ENCODE measurements at regions not wholly inside any gene's neighbourhood (a gene's known extent, or its start where the extent isn't known, plus 50 kb on each side); places are given as distances from the start of the nearest gene placed in this dataset.
"Not testable (repeated sequence)": the region's sequence is repeated elsewhere in the genome, so short reads cannot be mapped to it uniquely, and the experiment has no call there.

GRCh38 chr21:38041493-38041892 lies 125.2 kb upstream of the KCNJ6 start:
- DNase-seq (ENCODE audit: low read depth): no peak

GRCh38 chr21:38042246-38042645 lies 126.0 kb upstream of the KCNJ6 start:
- DNase-seq (ENCODE audit: low read depth): no peak

DNA sequence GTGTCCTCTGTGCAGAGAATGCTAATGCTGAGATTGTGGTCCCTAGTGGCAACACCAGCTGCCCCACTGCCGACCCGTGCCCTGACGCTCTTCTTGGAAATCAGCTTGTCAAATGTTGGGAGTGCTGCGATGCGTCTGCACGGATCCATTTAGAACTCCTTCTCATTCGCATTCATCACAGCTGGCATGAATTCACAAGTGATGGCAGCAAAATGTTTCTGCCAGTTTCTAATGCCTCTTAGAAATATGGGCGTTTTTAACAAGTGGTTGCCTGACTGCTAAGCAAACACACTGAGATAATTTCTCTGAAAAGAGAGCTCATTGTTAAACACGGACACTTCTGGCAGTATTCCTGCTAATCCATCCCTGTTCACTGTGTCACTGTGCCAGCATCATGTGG lies 131.9 kb upstream of the KCNJ6 start:
- DNase-seq (ENCODE audit: low read depth): no peak

GRCh38 chr21:38054334-38054733 lies 138.1 kb upstream of the KCNJ6 start:
- DNase-seq (ENCODE audit: low read depth): no peak

GRCh38 chr21:38056481-38056880 lies 140.2 kb upstream of the KCNJ6 start:
- no peak for DNase-seq (ENCODE audit: low read depth)

DNA sequence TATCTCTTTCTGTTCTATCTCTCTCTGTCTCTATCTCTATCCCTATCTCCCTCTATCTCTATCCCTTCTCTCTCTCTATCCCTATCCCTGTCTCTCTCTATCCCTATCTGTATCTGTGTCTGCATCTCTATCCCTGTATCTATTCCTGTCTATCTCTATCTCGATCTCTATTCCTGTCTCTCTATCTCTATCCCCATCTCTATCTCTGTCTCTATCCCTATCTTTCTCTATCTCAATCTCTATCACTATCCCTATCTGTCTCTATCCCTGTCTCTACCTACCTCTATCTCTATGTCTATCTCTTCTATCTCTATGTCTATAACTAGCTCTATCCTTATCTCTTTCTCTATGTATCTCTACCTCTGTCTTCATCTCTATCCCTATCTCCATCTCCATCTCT lies 141.4 kb upstream of the KCNJ6 start:
- DNase-seq (ENCODE audit: low read depth): no peak

DNA sequence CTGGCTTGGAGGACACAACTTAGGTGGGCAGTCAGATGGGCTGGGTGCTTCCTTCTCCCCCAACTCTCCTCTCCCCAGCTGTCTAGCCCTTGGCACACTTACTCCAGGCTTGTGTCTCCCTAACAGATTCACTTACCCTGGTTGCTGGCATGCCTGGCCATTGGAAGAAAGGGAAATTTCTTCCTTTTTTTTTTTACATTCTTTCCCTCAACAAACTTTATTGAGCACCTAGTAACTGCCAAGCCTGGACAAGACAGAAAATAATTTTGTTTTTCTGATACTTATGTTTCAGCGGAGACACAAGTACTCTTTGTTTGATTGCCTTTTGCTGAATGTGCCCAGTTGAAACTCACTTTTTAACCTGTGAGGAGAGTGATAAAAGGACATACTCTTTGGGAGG lies 144.3 kb upstream of the KCNJ6 start:
- no peak for DNase-seq (ENCODE audit: low read depth)

DNA sequence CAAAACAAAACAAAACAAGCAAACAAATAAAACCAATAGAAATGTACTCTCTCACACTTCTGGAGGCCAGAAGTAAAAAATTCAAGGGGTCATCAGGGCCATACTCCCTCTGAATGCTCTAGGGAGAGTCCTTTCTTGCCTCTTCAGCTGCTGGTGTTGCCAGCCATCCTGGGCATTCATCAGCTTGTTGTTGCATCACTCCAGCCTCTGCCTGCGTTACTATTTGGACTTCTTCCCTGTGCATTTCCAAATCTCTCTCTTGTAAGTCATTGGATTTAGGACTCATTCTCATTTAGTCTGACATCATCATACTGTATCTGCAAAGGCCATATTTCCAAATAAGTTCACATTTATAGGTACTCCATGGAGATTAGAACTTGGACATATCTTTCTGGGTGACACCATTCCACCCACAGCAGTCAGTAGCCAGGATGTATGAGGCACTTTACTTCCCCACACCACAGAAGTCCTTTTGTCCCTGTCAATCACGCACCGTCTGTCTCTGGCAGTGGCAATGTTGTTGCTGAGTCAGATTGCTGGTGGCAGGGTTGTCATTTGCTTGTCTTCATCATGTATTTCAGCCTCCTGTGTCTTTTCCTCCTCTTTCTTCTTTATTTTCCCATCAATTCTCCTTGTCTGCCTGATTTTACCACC lies 151.0 kb upstream of the KCNJ6 start:
- no peak for DNase-seq (ENCODE audit: low read depth)

GRCh38 chr21:38072489-38072888 lies 156.2 kb upstream of the KCNJ6 start:
- no peak for DNase-seq (ENCODE audit: low read depth)

DNA sequence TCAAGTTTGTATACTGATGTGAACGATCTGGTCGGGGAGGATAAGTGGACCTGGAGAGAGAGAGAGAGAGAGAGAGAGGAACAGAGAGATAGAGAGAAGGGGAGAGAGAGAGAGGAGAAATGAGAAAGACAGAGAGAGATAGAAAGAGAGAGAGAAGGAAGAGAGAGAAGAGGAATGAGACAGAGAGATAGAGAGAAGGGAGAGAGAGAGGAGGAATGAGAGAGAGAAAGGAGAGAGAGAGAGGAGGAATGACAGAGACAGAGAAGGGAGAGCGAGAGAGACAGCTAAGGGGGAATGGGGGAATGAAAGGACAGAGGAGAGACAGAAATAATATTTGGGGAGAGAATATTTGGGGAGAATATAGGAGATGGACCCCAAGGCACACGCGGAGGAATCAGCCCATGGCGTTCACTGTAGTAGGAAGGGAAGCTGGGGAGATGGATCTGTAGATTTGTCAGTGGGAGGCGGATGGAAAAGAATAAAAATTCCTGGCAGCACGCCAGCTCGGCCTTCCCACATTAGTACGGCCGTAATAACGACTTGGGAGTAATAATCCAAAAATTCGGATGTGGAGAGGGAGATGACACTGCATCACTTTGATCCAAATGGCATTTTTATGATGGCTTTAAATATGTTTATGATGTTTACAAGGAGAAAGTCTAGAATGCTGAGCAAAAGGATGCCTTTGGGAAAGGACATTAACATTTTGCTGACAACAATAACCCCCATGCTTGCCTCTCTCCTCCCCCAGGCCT lies 159.8 kb upstream of the KCNJ6 start:
- no peak for DNase-seq (ENCODE audit: low read depth)

DNA sequence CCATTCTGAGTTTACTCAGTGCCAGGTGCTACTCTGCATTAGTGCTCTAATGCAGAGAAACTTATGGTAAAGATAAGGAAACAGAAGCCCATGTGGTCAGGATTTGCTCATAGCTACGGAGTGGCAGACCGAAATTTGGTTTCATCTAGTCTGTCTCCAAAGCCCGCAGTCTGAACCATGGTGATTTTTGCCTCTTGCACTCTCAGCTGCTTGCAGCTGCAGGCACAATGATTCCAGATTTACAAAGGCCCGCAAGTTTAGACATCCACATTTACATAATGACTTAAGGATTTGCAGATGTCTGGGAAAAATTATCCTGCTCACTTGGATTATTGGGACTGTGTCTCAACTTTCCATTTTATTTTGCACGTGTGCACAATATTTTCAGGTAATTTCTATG lies 161.3 kb upstream of the KCNJ6 start:
- no peak for DNase-seq (ENCODE audit: low read depth)

DNA sequence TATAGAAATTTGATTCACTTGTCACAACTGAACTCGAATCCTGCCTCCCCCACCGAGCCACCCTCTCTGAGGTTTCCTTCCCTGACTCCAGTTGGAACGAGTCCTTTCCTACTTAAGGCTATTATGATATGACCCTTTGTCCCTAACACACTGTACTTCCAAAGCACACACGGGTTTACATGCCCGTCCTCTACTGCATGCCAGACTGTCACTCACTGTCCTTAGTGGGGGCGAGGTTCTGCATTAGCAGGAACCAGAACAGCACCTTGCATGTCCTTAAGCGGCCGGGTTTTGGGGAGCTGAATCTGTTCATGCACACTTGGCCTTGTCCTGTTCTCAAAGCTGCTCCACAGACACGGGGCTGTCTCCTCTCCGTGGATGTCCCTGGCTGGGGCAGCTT lies 164.6 kb upstream of the KCNJ6 start:
- DNase-seq (ENCODE audit: low read depth): no peak

- no peak for DNase-seq (ENCODE audit: low read depth)
Measured at GRCh38 chr21:38081708-38082107, 165.5 kb upstream of the KCNJ6 start.

DNA sequence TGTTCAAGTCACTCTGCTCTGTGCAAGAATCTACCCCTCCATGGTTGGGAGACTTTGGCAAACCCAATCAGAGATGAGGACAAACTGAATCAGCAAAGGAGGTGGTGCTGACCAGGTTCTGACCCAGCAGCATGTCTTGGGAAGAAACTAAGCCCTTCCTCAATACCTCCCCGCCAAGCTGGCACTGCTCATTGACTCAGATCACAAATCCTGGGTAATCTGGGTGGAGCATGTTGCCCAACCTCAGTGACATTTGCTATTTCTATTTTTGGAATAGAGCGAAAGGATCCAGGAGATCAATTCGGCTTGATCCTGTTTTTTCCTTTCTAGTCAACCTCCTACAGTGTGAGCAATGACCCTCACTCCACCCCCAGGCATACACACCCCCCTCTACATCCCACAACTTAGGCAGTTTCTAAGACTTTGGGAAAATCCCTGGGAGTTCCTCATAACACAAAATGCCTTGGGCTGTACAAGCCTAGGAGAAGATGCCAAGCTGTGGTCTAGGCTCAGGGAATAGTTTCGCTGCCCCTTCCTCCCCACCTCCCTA lies 166.8 kb upstream of the KCNJ6 start:
- no peak for DNase-seq (ENCODE audit: low read depth)

DNA sequence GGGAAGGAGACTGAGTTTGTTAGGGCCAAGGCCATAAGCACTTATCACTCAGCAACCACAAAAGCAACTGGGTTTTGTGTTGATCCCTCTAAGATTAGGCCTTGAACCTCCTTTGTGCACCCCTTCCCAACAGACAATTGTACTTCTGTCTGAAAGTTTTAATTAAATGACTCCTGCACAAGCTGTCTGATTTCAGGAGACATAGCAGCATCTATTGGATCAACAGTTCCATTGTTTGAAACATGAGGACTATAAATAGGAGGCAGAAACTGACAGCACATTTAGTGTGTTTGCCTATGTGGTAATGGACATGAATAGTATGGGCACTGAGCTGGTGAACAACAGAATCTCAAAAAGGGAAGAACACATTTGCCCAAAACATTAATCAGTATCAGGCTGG lies 167.3 kb upstream of the KCNJ6 start:
- DNase-seq (ENCODE audit: low read depth): no peak

DNA sequence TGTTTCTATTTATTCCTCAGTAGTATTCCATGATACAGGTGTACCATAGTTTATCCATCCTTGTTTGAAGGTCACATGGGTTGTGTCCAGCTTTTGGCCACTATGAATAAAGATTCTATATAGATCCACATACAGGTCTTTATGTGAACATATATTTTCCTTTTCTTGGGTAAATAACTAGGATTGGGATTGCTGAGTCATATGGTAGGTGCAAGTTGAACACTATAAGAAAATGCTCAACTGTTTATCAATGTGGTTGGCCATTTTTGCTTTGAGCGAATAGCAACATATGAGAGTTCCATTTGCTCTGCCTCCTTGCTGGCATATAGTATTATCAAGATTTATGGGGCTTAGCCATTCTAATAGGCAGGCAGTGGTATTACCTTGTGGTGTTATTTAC lies 170.2 kb upstream of the KCNJ15 start:
- DNase-seq (ENCODE audit: low read depth): no peak

GRCh38 chr21:38088916-38089762 lies 167.7 kb upstream of the KCNJ15 start:
- DNase-seq (ENCODE audit: low read depth): no peak

GRCh38 chr21:38089763-38090046 lies 167.1 kb upstream of the KCNJ15 start:
- no peak for DNase-seq (ENCODE audit: low read depth)

- DNase-seq (ENCODE audit: low read depth): not testable (repeated sequence)
Measured at GRCh38 chr21:38091061-38091460, 165.7 kb upstream of the KCNJ15 start.

GRCh38 chr21:38092051-38092450 lies 164.7 kb upstream of the KCNJ15 start:
- no peak for DNase-seq (ENCODE audit: low read depth)

- no peak for DNase-seq (ENCODE audit: low read depth)
Measured at GRCh38 chr21:38095220-38095619, 161.6 kb upstream of the KCNJ15 start.

- no peak for DNase-seq (ENCODE audit: low read depth)
Measured at GRCh38 chr21:38097789-38098188, 159.0 kb upstream of the KCNJ15 start.

DNA sequence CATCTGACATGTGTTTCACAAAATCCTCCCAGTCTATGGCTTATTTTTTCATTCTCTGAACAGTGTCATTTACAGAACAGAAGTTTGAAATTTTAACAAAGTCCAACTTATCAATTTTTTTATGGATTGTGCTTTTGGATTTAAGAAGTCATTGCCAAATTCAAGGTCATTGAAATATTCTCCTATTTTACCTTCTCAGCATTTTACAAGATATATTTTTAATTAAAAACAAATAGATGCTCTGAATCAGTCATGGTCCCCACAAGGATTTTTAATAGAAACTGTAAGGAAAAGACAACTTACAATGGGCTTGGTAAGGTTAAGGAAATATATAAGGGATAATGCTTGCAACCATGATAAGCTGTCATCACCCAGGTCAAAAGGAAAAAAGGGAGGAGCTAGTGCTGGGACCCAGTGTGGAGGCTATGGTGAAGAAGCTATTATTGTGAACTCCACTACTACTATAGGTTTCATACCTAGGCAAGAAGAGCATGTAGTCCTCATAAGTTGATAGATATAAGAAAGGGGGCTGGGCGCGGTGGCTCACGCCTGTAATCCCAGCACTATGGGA lies 144.5 kb upstream of the KCNJ15 start:
- no peak for DNase-seq (ENCODE audit: low read depth)

Measured in stimulated activated CD4-positive, alpha-beta T cell treated with anti-CD3 and anti-CD28 coated beads, Interleukin-2, amount 100 ng/mL, for 4 hours (primary cell).